H1 (cell line): ENCODE measurements at regions not wholly inside any gene's neighbourhood (a gene's known extent, or its start where the extent isn't known, plus 50 kb on each side); places are given as distances from the start of the nearest gene placed in this dataset.

ENCODE experiments used
- CTCF ChIA-PET: fragments of 300-600 bp; sonication (Branson Sonifier 250); formaldehyde crosslinking; loops from one replicate; lab custom pipeline; 2021; ENCODE audit not compliant: partially characterized antibody; lab: Charles Lee
- POLR2A ChIA-PET: fragments of 300-600 bp; sonication (Branson Sonifier 250); formaldehyde crosslinking; loops from one replicate; lab custom pipeline; 2021; ENCODE audit warnings: inconsistent platforms; ENCODE audit not compliant: partially characterized antibody; lab: Charles Lee
- DNase-seq, 2 experiments: peaks; one replicate each; pipeline versions ENCODE4 v3.0.0 to v3.0.0-alpha.2; 2010 to 2022; ENCODE audit warnings: low spot score in 2 of 2, low read depth in 1 of 2, mixed read lengths in 1 of 2
- FAIRE-seq: peaks from 2 replicates; lab custom pipeline; 2011; peaks lifted over from hg19 to GRCh38; lab: Jason Lieb, UNC
- H2AFZ ChIP-seq: 2 replicates; pipeline ENCODE4 v1.8.1; 2012; ENCODE audit warnings: low read length, inconsistent platforms
- H2AK5ac ChIP-seq: 2 replicates; pipeline ENCODE4 v1.6.1; 2013; ENCODE audit warnings: low read depth, low read length
- H2BK120ac ChIP-seq: replicated peaks from 2 replicates; pipeline ENCODE3; 2013; ENCODE audit warnings: low read depth, low read length, inconsistent platforms
- H2BK12ac ChIP-seq: 2 replicates; pipeline ENCODE4 v1.6.1; 2013; ENCODE audit warnings: low read depth, low read length
- H2BK15ac ChIP-seq: 2 replicates; pipeline ENCODE4 v1.6.1; 2013; ENCODE audit warnings: low read length
- H2BK20ac ChIP-seq: 2 replicates; pipeline ENCODE4 v1.6.1; 2013; ENCODE audit warnings: low read length
- H2BK5ac ChIP-seq: 2 replicates; pipeline ENCODE4 v1.6.1; 2013; ENCODE audit warnings: low read depth, low read length
- H3K14ac ChIP-seq: 2 replicates; pipeline ENCODE4 v1.6.1; 2013; ENCODE audit warnings: inconsistent platforms; ENCODE audit not compliant: insufficient read length
- H3K18ac ChIP-seq: 2 replicates; pipeline ENCODE4 v1.6.1; 2013; ENCODE audit warnings: low read length; ENCODE audit errors: extremely low read depth
- H3K23ac ChIP-seq: 2 replicates; pipeline ENCODE4 v1.6.1; 2013; ENCODE audit warnings: inconsistent platforms; ENCODE audit not compliant: insufficient read length
- H3K23me2 ChIP-seq: 2 replicates; pipeline ENCODE4 v1.6.1; 2013; ENCODE audit warnings: low read depth, low read length
- H3K27ac ChIP-seq: 2 replicates; pipeline ENCODE4 v1.6.1; 2011; ENCODE audit warnings: low read depth, low read length, inconsistent platforms
- H3K27me3 ChIP-seq, 4 experiments: replicated peaks in 1 of 4; 1 replicate in 1 of 4; 2 replicates in 3 of 4; pipeline versions ENCODE4 v1.6.1 to v1.8.1; 2011 to 2013; ENCODE audit warnings: low read length in 3 of 4, mild to moderate bottlenecking in 3 of 4, inconsistent platforms in 2 of 4, mixed read lengths in 2 of 4, moderate library complexity in 1 of 4; ENCODE audit not compliant: control insufficient read depth in 3 of 4, insufficient read depth in 3 of 4; ENCODE audit errors: extremely low read depth in 1 of 4
- H3K36me3 ChIP-seq, 4 experiments: 2 replicates each; pipeline versions ENCODE4 v1.6.1 to v1.8.1; 2011 to 2013; ENCODE audit warnings: mild to moderate bottlenecking in 4 of 4, low read length in 3 of 4, moderate library complexity in 2 of 4, control low read depth in 1 of 4, inconsistent platforms in 1 of 4; ENCODE audit not compliant: insufficient read depth in 4 of 4, control insufficient read depth in 2 of 4
- H3K4ac ChIP-seq: replicated peaks from 2 replicates; pipeline ENCODE3; 2013; ENCODE audit warnings: low read length, low read depth, mixed read lengths, inconsistent platforms; ENCODE audit not compliant: insufficient read length
- H3K4me1 ChIP-seq, 4 experiments: replicated peaks in 1 of 4; 1 replicate in 1 of 4; 2 replicates in 3 of 4; pipeline versions ENCODE4 v1.6.1 to v1.8.1; 2011 to 2013; ENCODE audit warnings: low read length in 3 of 4, inconsistent platforms in 2 of 4, mixed read lengths in 1 of 4; ENCODE audit not compliant: insufficient read depth in 4 of 4, control insufficient read depth in 3 of 4
- H3K4me2 ChIP-seq, 2 experiments: 2 replicates each; pipeline versions ENCODE4 v1.6.1 to v1.8.1; 2011 to 2013; ENCODE audit warnings: low read depth in 2 of 2, low read length in 2 of 2, control low read depth in 1 of 2, inconsistent platforms in 1 of 2, mild to moderate bottlenecking in 1 of 2; ENCODE audit not compliant: insufficient read depth in 1 of 2
- H3K4me3 ChIP-seq, 4 experiments: fragments of 200-600, 300-600 bp in 1 of 4; sonication (generic), shearing (Covaris generic), sonication (Bioruptor Twin) in 1 of 4; 2 replicates each; pipeline versions ENCODE4 v1.5.1 to v1.8.1; 2011 to 2016; ENCODE audit warnings: low read length in 4 of 4, low read depth in 3 of 4, control low read depth in 2 of 4, inconsistent platforms in 2 of 4, mild to moderate bottlenecking in 2 of 4, mixed read lengths in 1 of 4, moderate library complexity in 1 of 4; ENCODE audit not compliant: insufficient read depth in 2 of 4; ENCODE audit errors: extremely low read depth in 1 of 4
- H3K56ac ChIP-seq: replicated peaks from 2 replicates; pipeline ENCODE3; 2013; ENCODE audit warnings: low read depth, mild to moderate bottlenecking, mixed read lengths, low read length, inconsistent platforms; ENCODE audit not compliant: insufficient read length
- H3K79me1 ChIP-seq: 2 replicates; pipeline ENCODE4 v1.6.1; 2013; ENCODE audit warnings: low read depth, low read length, control low read depth
- H3K79me2 ChIP-seq, 2 experiments: 2 replicates each; pipeline versions ENCODE4 v1.6.1 to v1.8.1; 2012 to 2013; ENCODE audit warnings: low read length in 2 of 2, mild to moderate bottlenecking in 2 of 2, inconsistent platforms in 1 of 2; ENCODE audit not compliant: insufficient read depth in 2 of 2, control insufficient read depth in 1 of 2
- H3K9ac ChIP-seq, 4 experiments: replicated peaks in 1 of 4; 1 replicate in 1 of 4; 2 replicates in 3 of 4; pipeline versions ENCODE4 v1.6.1 to v1.8.1; 2011 to 2013; ENCODE audit warnings: low read depth in 3 of 4, low read length in 3 of 4, control low read depth in 2 of 4, mild to moderate bottlenecking in 2 of 4, moderate library complexity in 2 of 4, inconsistent platforms in 1 of 4; ENCODE audit errors: extremely low read depth in 1 of 4
- H3K9me3 ChIP-seq, 2 experiments: 2 replicates each; pipeline versions ENCODE4 v1.6.1 to v1.8.1; 2012 to 2013; ENCODE audit warnings: mild to moderate bottlenecking in 2 of 2, moderate library complexity in 2 of 2, control low read depth in 1 of 2, inconsistent platforms in 1 of 2, low read depth in 1 of 2, low read length in 1 of 2, mixed read lengths in 1 of 2; ENCODE audit not compliant: insufficient read depth in 2 of 2
- H4K20me1 ChIP-seq, 2 experiments: replicated peaks in 1 of 2; 2 replicates each; pipeline versions ENCODE3 to v1.8.1; 2011 to 2013; ENCODE audit warnings: inconsistent platforms in 2 of 2, low read length in 2 of 2, mild to moderate bottlenecking in 1 of 2; ENCODE audit not compliant: insufficient read depth in 2 of 2, control insufficient read depth in 1 of 2
- H4K5ac ChIP-seq: 2 replicates; pipeline ENCODE4 v1.6.1; 2013; ENCODE audit warnings: low read length, low read depth, mixed read lengths, inconsistent platforms; ENCODE audit not compliant: insufficient read length
- H4K8ac ChIP-seq: 2 replicates; pipeline ENCODE4 v1.8.0; 2013; ENCODE audit warnings: mild to moderate bottlenecking, moderate library complexity, low read length, inconsistent platforms; ENCODE audit not compliant: insufficient read depth; ENCODE audit errors: extremely low read depth
- H4K91ac ChIP-seq: replicated peaks from 2 replicates; pipeline ENCODE3; 2013; ENCODE audit warnings: low read length, mixed read lengths, inconsistent platforms; ENCODE audit not compliant: insufficient read length
- CHD1 ChIP-seq: IDR thresholded peaks from 2 replicates; pipeline ENCODE4 v1.6.1; 2012; ENCODE audit warnings: low read depth, low read length, improper control_type of control experiment
- KDM4A ChIP-seq: IDR thresholded peaks from one replicate; pipeline ENCODE4 v1.7.1; 2012; ENCODE audit warnings: low read depth, mild to moderate bottlenecking, moderate library complexity, low read length, inconsistent platforms; ENCODE audit not compliant: severe bottlenecking
- WGBS, 2 experiments: shearing (Covaris generic) in 1 of 2; methylation state at CpG; one replicate each; pipeline versions ENCODE4 v1.1.6 to v1.1.7; 2013 to 2015; ENCODE audit warnings: low lambda C conversion rate in 2 of 2, mixed read lengths in 2 of 2, inconsistent platforms in 1 of 2, low coverage in 1 of 2, missing lambda C conversion rate in 1 of 2; ENCODE audit not compliant: insufficient replicate concordance in 2 of 2, insufficient coverage in 1 of 2, insufficient read length in 1 of 2; ENCODE audit errors: extremely low coverage in 1 of 2, missing lambda C conversion rate in 1 of 2; 5-methylcytosine and 5-hydroxymethylcytosine counted together

DNA sequence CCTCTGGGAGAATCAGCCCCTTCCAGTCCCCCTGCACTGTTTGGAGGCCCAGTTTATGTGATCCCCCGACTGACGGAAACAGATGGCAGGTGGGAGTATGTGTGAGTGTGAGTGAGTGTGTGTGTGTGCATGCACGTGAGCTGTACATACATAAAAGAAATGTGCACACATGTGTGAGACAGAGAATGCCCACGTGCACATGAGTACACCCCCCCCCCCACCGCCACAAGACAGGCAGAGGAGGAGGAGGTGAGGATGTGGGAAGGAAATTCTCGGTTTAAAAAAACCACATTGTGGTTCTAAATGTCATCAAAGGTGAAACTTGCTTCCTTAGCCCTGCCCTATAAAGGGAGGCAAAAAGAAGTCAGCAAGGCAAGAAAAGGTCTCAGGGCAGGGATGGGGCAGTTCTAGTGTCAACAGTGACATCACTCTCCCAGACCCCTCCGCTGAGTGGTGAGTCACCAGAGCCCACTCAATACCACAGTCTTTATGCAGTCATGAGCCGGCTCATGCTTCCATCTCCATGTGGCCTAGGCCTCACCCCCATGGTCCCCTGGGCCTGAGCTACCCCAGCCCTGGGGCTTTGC, 79.2 kb upstream of the HSPA9 start:
- H4K8ac ChIP-seq, result no peak overlapping the region; the same call in 1 of the 2 replicates
- no peak overlapping the region for H3K14ac ChIP-seq
- no peak overlapping the region for H3K4ac ChIP-seq
- no peaks in the 10 kb centered on the region for H3K9me3 ChIP-seq
- H4K20me1 ChIP-seq, result no peaks in the 10 kb centered on the region
- H3K79me1 ChIP-seq, result no peaks in the 10 kb centered on the region
- 85% methylated on average over 8 of the region's 8 CpGs; no CpG with 5 or more reads in 1 of the 2 experiments for WGBS, 2 experiments
- H2BK15ac ChIP-seq, result peak overlapping the region; percentile 61; the same call in 1 of the 2 replicates
- 0 out of 2 replicates have a peak overlapping the region, but pooled peaks have one; percentile 50 for H2BK12ac ChIP-seq
- H3K79me2 ChIP-seq, result no peaks in the 10 kb centered on the region
- H2BK20ac ChIP-seq, result peak overlapping the region; percentile 41; the same call in 1 of the 2 replicates
- TF ChIP-seq CHD1, result no peak
- TF ChIP-seq KDM4A, result no peak
- FAIRE-seq, result no peak
- H2BK5ac ChIP-seq, result peak overlapping the region; percentile 66; the same call in 1 of the 2 replicates
- H3K23ac ChIP-seq, result no peak overlapping the region
- no peak overlapping the region for H3K9ac ChIP-seq
- no peaks in the 10 kb centered on the region for H3K27me3 ChIP-seq
- H3K36me3 ChIP-seq, result no peaks in the 10 kb centered on the region
- H3K23me2 ChIP-seq, result no peaks in the 10 kb centered on the region
- H3K4me3 ChIP-seq, result no peak overlapping the region
- ChIA-PET CTCF (interaction anchor here (0.7 to 19.6 kb wide), 13 partner anchors 9 to 291 kb away, joined by 3 to 192 read pairs (median 4); no protein-coding TSS in a partner anchor), POLR2A (no interaction called here)
- no peak overlapping the region for H4K5ac ChIP-seq
- no peak overlapping the region for H3K56ac ChIP-seq
- H4K91ac ChIP-seq, result peak overlapping the region; percentile 27
- H3K18ac ChIP-seq, result peak overlapping the region; percentile 48; the same call in 1 of the 2 replicates
- DNase-seq, result no peak
- H2AFZ ChIP-seq, result no peak overlapping the region
- no peak overlapping the region for H3K27ac ChIP-seq
- peaks cover 0 to 11% (median 7%) of the 10 kb centered on the region in 4 experiments; a peak in 6 of 7 replicates for H3K4me1 ChIP-seq
- H2BK120ac ChIP-seq, result no peak overlapping the region
- no peak overlapping the region for H2AK5ac ChIP-seq
- H3K4me2 ChIP-seq, result no peak overlapping the region
